ENCODE measurements at regions not wholly inside any gene's neighbourhood (a gene's known extent, or its start where the extent isn't known, plus 50 kb on each side); places are given as distances from the start of the nearest gene placed in this dataset.

DNA sequence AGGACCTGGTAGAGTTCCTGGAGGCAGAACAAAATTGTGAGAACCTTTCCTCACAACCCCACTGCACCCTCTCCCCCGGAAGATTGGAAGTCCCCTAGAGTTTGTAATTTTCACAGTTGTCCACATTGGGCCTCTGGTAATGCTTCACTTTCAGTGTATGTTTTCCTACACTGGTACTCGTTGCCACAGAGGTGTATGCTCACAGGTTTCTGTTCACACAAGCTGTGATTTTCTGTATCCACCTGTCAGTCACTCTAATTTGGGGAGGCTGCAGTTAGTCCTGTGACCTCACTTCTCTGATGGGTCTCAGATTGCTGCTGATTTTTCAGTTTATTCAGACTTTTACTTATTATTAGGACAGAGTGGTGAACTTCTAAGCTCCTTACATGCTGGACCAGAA is 66.4 kb upstream of the BMP4 start:
- no peak for TF ChIP-seq EP300 (IDR thresholded peaks at IDR 0.05; ENCODE audit: borderline replicate concordance)
- TF ChIP-seq YY1 (IDR thresholded peaks at IDR 0.05; ENCODE audit: low read depth): no peak
- TF ChIP-seq, protein P1, sequence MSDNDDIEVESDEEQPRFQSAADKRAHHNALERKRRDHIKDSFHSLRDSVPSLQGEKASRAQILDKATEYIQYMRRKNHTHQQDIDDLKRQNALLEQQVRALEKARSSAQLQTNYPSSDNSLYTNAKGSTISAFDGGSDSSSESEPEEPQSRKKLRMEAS (IDR thresholded peaks at IDR 0.05): no peak
- no peak for TF ChIP-seq TAF1 (IDR thresholded peaks at IDR 0.05; ENCODE audit: low read depth)
- no peak for TF ChIP-seq CEBPB (IDR thresholded peaks at IDR 0.05)
- no peak for TF ChIP-seq EGR1 (IDR thresholded peaks at IDR 0.05)

Data from Ishikawa (cell line).